Fibroblast of peridontal ligament (primary cell): ENCODE measurements at regions not wholly inside any gene's neighbourhood (a gene's known extent, or its start where the extent isn't known, plus 50 kb on each side); places are given as distances from the start of the nearest gene placed in this dataset.

Experiments
- DNase-seq: peaks from one replicate; pipeline ENCODE4 v3.0.0-alpha.2; 2010; ENCODE audit errors: extremely low read depth

- no peak for DNase-seq
These were observed 50.0 kb downstream of the JAKMIP3 start for GRCh38 chr10:132115732-132116131.

- DNase-seq, result no peak
These were observed 51.4 kb downstream of the JAKMIP3 start for GRCh38 chr10:132117146-132117545.

- DNase-seq, result no peak
These were observed 52.0 kb downstream of the JAKMIP3 start for GRCh38 chr10:132117636-132118190.

GRCh38 chr10:132118366-132118765 is 52.6 kb downstream of the JAKMIP3 start:
- no peak for DNase-seq

DNA sequence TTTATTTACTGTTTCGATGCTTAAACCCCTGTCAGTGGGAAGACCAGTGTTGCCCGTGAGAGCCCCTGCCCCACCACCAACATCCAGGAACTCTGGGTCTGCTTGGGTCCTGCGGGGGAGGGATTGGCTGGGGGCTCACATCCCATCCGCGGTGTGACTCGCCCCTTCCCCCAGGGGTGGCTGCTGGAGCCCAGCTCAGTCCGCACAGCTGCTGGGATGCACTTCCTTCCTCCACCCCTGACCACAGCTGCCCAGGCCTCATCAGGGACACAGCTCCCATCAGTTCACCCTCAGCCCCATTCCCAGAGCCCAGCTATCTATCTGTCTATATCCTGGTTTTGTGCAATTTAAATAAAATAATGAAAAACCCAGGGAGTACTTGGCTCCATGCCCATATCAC is 54.5 kb downstream of the JAKMIP3 start:
- DNase-seq, result no peak

- no peak for DNase-seq
These were observed 55.2 kb downstream of the JAKMIP3 start for GRCh38 chr10:132120734-132121510.

- no peak for DNase-seq
These were observed 55.7 kb downstream of the JAKMIP3 start for GRCh38 chr10:132121511-132121830.

- DNase-seq, result no peak
These were observed 56.5 kb downstream of the JAKMIP3 start for GRCh38 chr10:132122097-132122861.

GRCh38 chr10:132122939-132123445 is 57.2 kb downstream of the JAKMIP3 start:
- DNase-seq, result no peak

GRCh38 chr10:132123606-132124005 is 57.9 kb downstream of the JAKMIP3 start:
- DNase-seq, result no peak

GRCh38 chr10:132124201-132124920 is 58.6 kb downstream of the JAKMIP3 start:
- no peak for DNase-seq

GRCh38 chr10:132129431-132129830 is 57.3 kb upstream of the DPYSL4 start:
- DNase-seq, result peak; percentile 3

DNA sequence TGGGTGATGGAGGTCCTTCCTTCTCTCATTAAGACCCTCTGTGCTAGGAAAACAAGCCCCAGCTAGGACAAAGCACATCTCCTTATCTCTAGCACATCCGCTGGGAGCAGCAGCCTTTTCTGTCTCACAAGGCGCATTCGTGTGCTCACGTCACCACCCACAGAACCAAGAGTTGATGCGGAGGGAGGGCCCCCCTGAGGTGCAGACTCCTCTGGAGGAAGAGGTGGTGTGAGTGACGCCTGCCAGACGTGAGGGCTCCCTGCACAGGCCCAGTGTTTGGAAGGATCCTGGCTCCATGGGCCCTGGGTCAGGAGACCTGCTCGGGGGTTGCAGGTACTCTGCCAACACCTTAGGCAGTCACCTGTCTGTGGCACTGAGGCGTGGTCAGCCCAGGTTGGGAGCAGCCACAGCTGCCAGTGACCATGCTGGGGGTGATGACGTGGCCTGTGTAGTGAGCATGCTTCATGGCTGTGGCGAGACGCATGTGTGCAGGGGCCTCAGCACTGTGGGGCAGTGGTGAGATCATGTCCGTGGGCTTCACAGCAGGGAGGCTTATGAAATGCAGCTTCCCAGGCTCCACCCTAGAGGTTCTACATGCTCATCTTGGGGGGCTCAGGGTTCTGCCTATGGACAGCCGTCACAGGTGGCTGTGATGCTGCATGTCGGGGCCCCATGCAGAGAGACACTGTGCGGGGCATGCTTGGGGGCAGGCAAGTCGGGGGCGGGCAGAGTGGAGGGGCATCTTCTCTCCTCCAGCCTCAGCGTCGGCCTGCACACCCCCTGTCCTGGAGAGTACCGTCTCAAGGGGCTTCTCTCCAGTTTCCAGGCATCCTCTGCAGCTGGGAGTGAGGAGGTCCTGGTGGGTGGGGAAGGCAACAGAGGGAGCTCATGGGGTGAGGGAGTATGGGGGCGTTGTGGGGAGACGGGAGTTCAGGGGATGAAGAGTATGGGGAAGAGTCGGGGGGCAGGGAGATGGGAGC is 56.2 kb upstream of the DPYSL4 start:
- no peak for DNase-seq

DNA sequence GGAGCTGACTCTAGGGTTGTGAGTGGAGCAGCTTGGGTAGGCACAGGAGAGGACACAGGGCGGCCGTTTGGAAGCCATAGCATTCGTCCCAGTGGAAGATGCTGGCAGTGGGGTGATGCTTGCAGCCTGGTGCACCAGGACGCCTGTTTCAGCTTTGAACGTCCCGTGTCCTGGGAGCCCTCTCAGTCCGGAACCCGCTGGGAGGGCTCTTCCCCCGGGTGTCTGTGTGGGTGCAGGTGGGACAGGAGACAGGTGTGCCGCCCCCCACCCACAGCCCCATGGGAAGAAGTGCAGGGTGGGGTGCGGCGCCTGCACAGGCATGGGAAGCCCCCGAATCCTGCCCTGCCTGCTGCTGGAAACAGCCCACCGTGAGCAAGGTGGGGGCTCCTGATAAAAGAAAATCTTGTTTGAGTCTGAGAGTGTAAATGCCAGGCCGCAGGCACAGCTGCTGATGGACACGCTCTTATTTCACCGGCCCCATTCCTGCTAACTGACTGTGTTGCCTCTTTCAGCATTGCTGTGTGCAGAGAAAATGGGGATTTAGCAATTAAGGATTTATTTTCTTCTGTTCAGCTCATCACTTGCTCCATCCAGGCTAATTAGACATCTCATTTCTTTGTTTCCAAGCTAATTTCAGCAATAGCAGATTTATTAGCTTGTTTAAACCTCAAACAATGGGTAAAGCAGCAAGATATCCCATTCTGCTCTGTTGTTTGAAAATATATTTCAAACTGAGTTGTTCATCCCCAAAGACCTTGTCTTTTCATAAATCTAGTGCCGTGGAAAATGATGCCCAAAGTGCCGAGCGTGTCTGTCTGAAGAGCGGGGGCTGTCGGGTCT is 54.9 kb upstream of the DPYSL4 start:
- DNase-seq, result no peak

DNA sequence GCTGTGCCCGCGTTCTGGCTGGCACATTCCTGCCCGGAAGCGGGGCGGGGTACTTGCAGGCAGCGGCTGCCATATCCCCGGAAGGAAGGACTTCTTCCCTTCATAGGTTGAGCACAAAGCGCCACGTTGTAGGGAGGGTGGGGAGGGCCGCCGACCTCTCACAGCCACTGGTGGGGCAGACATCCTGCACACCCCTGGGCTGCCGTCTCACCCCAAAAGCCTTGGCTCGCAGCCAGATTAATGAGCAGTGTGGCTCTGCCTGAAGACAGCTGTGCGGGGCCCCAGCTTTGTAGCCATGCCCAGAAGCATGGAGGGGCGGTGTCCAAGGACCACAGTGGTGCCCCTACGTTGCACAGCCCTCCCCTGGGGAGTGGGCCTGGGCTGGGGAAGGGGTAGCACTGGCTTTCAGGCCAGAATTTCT is 54.3 kb upstream of the DPYSL4 start:
- no peak for DNase-seq

- no peak for DNase-seq
These were observed 53.7 kb upstream of the DPYSL4 start for GRCh38 chr10:132133005-132133404.

- no peak for DNase-seq
These were observed 53.1 kb upstream of the DPYSL4 start for GRCh38 chr10:132133449-132134240.

GRCh38 chr10:132134241-132135052 is 52.3 kb upstream of the DPYSL4 start:
- no peak for DNase-seq
